GM12878 (cell line): ENCODE measurements at regions not wholly inside any gene's neighbourhood (a gene's known extent, or its start where the extent isn't known, plus 50 kb on each side); places are given as distances from the start of the nearest gene placed in this dataset.

Experiments used
- ATAC-seq: fragments of 200-7000 bp; cut with Tn5 transposase; 3 replicates; pipeline ENCODE4 v1.9.1; 2020; ENCODE audit warnings: mild to moderate bottlenecking, moderate library complexity
- BruUV-seq: library from RNA; stranded (reverse); fragments of 400-500 nt; replicated peaks from 2 replicates; lab custom pipeline; 2021; lab: Mats Ljungman, UMichigan
- CTCF ChIA-PET: fragments of 300-600 bp; sonication (Branson Sonifier 250); formaldehyde crosslinking; extraction: SDS; loops from one replicate; lab custom pipeline; 2021; ENCODE audit warnings: inconsistent platforms; lab: Yijun Ruan, JAX
- POLR2A ChIA-PET: fragments of 350-600 bp; formaldehyde crosslinking; extraction: SDS; loops from one replicate; lab custom pipeline; 2021; ENCODE audit warnings: inconsistent platforms; lab: Charles Lee
- RAD21 ChIA-PET: fragments of 300-600 bp; sonication (Branson Sonifier 250); formaldehyde crosslinking; loops from one replicate; lab custom pipeline; 2023; ENCODE audit warnings: antibody characterized with exemption; ENCODE audit not compliant: unreplicated experiment; lab: Charles Lee
- SMC1A ChIA-PET: fragments of 300-600 bp; sonication (Branson Sonifier 250); formaldehyde crosslinking; loops from one replicate; lab custom pipeline; 2023; ENCODE audit not compliant: unreplicated experiment, uncharacterized antibody; lab: Charles Lee
- DNase-seq: peaks from one replicate; pipeline ENCODE4 v3.0.0-alpha.2; 2011; ENCODE audit warnings: low read depth, low spot score
- FAIRE-seq: peaks from 3 replicates; lab custom pipeline; 2011; peaks lifted over from hg19 to GRCh38; lab: Jason Lieb, UNC
- H2AFZ ChIP-seq: 2 replicates; pipeline ENCODE4 v1.6.0; 2011; ENCODE audit warnings: low read depth, low read length, control low read depth; ENCODE audit not compliant: control insufficient read depth
- H3K27ac ChIP-seq: 2 replicates; pipeline ENCODE4 v1.5.1; 2011; ENCODE audit warnings: control low read depth; ENCODE audit not compliant: control insufficient read depth, insufficient read depth
- H3K27me3 ChIP-seq, 2 experiments: replicated peaks in 1 of 2; 2 replicates each; pipeline versions ENCODE4 v1.6.0 to v1.6.1; 2011; ENCODE audit warnings: low read length in 1 of 2; ENCODE audit not compliant: control insufficient read depth in 2 of 2, insufficient read depth in 2 of 2
- H3K36me3 ChIP-seq, 2 experiments: 2 replicates each; pipeline ENCODE4 v1.5.1; 2011; ENCODE audit warnings: low read length in 1 of 2; ENCODE audit not compliant: control insufficient read depth in 2 of 2, insufficient read depth in 2 of 2
- H3K4me1 ChIP-seq: 2 replicates; pipeline ENCODE4 v1.6.1; 2011; ENCODE audit warnings: mild to moderate bottlenecking, low read length, moderate library complexity, mixed read lengths; ENCODE audit not compliant: control insufficient read depth, insufficient read depth
- H3K4me2 ChIP-seq: 2 replicates; pipeline ENCODE4 v1.6.0; 2011; ENCODE audit warnings: control low read depth; ENCODE audit not compliant: control insufficient read depth, insufficient read depth
- H3K4me3 ChIP-seq: fragments of 200-600 bp; sonication (generic); 2 replicates; pipeline ENCODE4 v1.5.1; 2016
- H3K79me2 ChIP-seq: 2 replicates; pipeline ENCODE4 v1.6.0; 2011; ENCODE audit warnings: low read length; ENCODE audit not compliant: control insufficient read depth, insufficient read depth
- H3K9ac ChIP-seq: 2 replicates; pipeline ENCODE4 v1.8.0; 2011; ENCODE audit warnings: low read length, control low read depth, mixed read lengths; ENCODE audit not compliant: control insufficient read depth, insufficient read depth
- H3K9me3 ChIP-seq: replicated peaks from 3 replicates; pipeline ENCODE4 v1.5.1; 2011; ENCODE audit warnings: mild to moderate bottlenecking, low read length; ENCODE audit not compliant: control insufficient read depth, insufficient read depth
- H4K20me1 ChIP-seq: 2 replicates; pipeline ENCODE4 v1.6.0; 2011; ENCODE audit not compliant: control insufficient read depth, insufficient read depth
- ASH2L ChIP-seq: fragments of 300-600, 200-600 bp; sonication (generic); IDR thresholded peaks from 2 replicates; pipeline ENCODE4 v1.6.1; 2017; ENCODE audit warnings: low read depth, mild to moderate bottlenecking, borderline replicate concordance
- BMI1 ChIP-seq: fragments of 450-650 bp; IDR thresholded peaks from 2 replicates; pipeline ENCODE4 v1.6.1; 2016; ENCODE audit warnings: mild to moderate bottlenecking, moderate library complexity, borderline replicate concordance
- GABPA ChIP-seq: IDR thresholded peaks from 2 replicates; pipeline ENCODE4 v1.6.1; 2014; ENCODE audit warnings: antibody characterized with exemption, low read depth, mild to moderate bottlenecking, inconsistent platforms
- SIX5 ChIP-seq: IDR thresholded peaks from 2 replicates; pipeline ENCODE4 v1.6.1; 2011; ENCODE audit warnings: mild to moderate bottlenecking, low read depth, low read length, moderate library complexity; ENCODE audit not compliant: severe bottlenecking
- SMARCA5 ChIP-seq: fragments of 450-650 bp; IDR thresholded peaks from 2 replicates; pipeline ENCODE4 v1.6.1; 2017; ENCODE audit warnings: mild to moderate bottlenecking
- ZNF622 ChIP-seq: fragments of 450-650 bp; IDR thresholded peaks from 2 replicates; pipeline ENCODE4 v1.6.1; 2017; ENCODE audit warnings: mild to moderate bottlenecking, inconsistent platforms
- WGBS: methylation state at CpG from one replicate; pipeline ENCODE4 v1.1.6; 2016; ENCODE audit warnings: low lambda C conversion rate; ENCODE audit not compliant: insufficient replicate concordance, insufficient coverage; ENCODE audit errors: missing lambda C conversion rate; 5-methylcytosine and 5-hydroxymethylcytosine counted together
- in situ Hi-C: fragments of 300-500 bp; cut with MboI; formaldehyde crosslinking; loops from 9 replicates; pipeline ENCODE4 v1.14.3; 2018; ENCODE audit warnings: mixed read lengths
- intact Hi-C: fragments of 100-400 bp; cut with micrococcal nuclease; formaldehyde crosslinking; loops from one replicate; pipeline ENCODE4 v1.14.2; 2022; ENCODE audit not compliant: unreplicated experiment
- TF ChIP-seq, protein P1 (sequence below): fragments of 450-650 bp; IDR thresholded peaks from 2 replicates; pipeline ENCODE4 v1.6.1; 2014; ENCODE audit warnings: mild to moderate bottlenecking
- TF ChIP-seq, protein P2 (sequence below): IDR thresholded peaks from 2 replicates; pipeline ENCODE4 v1.6.1; 2012; ENCODE audit warnings: mild to moderate bottlenecking, low read depth, low read length

DNA sequence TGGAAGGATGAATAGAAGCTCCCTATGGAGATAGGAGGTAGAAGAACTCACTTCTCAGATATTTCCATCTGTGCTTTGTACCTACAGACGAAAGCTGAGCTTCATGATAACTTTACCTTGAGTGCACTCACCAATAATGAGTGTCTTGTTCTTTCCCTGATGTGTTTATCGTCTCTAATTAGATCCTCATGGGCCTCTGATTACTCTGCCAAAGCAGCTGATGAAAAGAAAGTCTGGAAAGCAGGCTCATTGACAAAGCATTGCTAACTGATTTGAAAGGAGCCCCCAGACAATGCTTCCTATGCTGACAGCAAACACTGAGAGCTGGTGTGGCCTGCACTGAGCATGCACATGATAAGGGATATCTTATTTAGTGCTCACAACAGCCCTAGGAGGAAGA is 183.9 kb upstream of the GHITM start:
- intact Hi-C loops (no loop called here), in situ Hi-C loops (no loop called here)
- Histone ChIP-seq H4K20me1 (no peaks in the 10 kb centered on the region), H3K4me3 (no peak overlapping the region), H3K27me3 (no peaks in the 10 kb centered on the region), H3K4me1 (no peaks in the 10 kb centered on the region), H3K79me2 (no peaks in the 10 kb centered on the region), H3K9me3 (no peaks in the 10 kb centered on the region), H3K4me2 (no peak overlapping the region), H3K36me3 (no peaks in the 10 kb centered on the region), H3K9ac (no peak overlapping the region), H2AFZ (no peak overlapping the region), H3K27ac (no peak overlapping the region)
- ATAC-seq = no peak
- TF ChIP-seq, protein P1, sequence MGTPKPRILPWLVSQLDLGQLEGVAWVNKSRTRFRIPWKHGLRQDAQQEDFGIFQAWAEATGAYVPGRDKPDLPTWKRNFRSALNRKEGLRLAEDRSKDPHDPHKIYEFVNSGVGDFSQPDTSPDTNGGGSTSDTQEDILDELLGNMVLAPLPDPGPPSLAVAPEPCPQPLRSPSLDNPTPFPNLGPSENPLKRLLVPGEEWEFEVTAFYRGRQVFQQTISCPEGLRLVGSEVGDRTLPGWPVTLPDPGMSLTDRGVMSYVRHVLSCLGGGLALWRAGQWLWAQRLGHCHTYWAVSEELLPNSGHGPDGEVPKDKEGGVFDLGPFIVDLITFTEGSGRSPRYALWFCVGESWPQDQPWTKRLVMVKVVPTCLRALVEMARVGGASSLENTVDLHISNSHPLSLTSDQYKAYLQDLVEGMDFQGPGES = no peak
- TF ChIP-seq ASH2L = no peak
- no peak for TF ChIP-seq SMARCA5
- TF ChIP-seq, protein P2, sequence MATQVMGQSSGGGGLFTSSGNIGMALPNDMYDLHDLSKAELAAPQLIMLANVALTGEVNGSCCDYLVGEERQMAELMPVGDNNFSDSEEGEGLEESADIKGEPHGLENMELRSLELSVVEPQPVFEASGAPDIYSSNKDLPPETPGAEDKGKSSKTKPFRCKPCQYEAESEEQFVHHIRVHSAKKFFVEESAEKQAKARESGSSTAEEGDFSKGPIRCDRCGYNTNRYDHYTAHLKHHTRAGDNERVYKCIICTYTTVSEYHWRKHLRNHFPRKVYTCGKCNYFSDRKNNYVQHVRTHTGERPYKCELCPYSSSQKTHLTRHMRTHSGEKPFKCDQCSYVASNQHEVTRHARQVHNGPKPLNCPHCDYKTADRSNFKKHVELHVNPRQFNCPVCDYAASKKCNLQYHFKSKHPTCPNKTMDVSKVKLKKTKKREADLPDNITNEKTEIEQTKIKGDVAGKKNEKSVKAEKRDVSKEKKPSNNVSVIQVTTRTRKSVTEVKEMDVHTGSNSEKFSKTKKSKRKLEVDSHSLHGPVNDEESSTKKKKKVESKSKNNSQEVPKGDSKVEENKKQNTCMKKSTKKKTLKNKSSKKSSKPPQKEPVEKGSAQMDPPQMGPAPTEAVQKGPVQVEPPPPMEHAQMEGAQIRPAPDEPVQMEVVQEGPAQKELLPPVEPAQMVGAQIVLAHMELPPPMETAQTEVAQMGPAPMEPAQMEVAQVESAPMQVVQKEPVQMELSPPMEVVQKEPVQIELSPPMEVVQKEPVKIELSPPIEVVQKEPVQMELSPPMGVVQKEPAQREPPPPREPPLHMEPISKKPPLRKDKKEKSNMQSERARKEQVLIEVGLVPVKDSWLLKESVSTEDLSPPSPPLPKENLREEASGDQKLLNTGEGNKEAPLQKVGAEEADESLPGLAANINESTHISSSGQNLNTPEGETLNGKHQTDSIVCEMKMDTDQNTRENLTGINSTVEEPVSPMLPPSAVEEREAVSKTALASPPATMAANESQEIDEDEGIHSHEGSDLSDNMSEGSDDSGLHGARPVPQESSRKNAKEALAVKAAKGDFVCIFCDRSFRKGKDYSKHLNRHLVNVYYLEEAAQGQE = no peak
- TF ChIP-seq GABPA = no peak
- TF ChIP-seq SIX5 = no peak
- no peak for TF ChIP-seq ZNF622
- TF ChIP-seq BMI1 = no peak
- FAIRE-seq = no peak
- ChIA-PET RAD21 (no interaction called here), SMC1A (no interaction called here), CTCF (no interaction called here), POLR2A (no interaction called here)
- no TSS peak for BruUV-seq
- no peak for DNase-seq
- WGBS = 0% methylated on average over 2 of the region's 2 CpGs
